ENCODE measurements at regions not wholly inside any gene's neighbourhood (a gene's known extent, or its start where the extent isn't known, plus 50 kb on each side); places are given as distances from the start of the nearest gene placed in this dataset.

DNA sequence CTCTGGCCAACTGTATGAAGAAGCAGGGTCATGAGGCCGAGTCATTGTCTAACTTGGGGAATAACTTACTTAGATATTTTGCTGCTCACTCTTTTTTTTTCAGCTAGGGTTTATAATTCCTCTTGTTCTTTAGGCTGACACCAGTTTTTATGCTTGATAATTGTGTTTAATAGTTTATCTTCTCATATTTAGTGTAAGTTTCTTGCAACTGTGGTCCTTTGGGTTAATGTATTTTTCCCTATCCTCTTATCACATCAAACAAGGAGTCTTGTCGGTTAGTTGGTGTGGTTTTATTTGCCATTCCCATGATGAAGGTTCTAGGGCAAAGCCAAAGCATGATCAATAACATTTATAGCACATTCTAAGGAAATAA, 204.6 kb downstream of the NUFIP1 start:
- Histone ChIP-seq H3K27me3 (replicated peaks; ENCODE audit: insufficient read depth, low read length) (no peaks in the 10 kb centered on the region), H4K20me1 (ENCODE audit: insufficient read depth, low read length) (no peaks in the 10 kb centered on the region), H3K79me2 (ENCODE audit: low read length) (no peaks in the 10 kb centered on the region), H3K36me3 (replicated peaks; ENCODE audit: insufficient read depth, low read length) (no peaks in the 10 kb centered on the region), H3K4me2 (ENCODE audit: low read depth, low read length) (no peak overlapping the region), H3K9me3 (replicated peaks; ENCODE audit: insufficient read depth, low read length) (no peaks in the 10 kb centered on the region), H3K9ac (ENCODE audit: low read length) (no peak overlapping the region), H3F3A (ENCODE audit: insufficient read depth, low read length) (no peaks in the 10 kb centered on the region), H2AFZ (ENCODE audit: low read length) (no peak overlapping the region), H3K4me1 (ENCODE audit: low read length) (no peaks in the 10 kb centered on the region), H3K9me2 (replicated peaks; ENCODE audit: insufficient read depth, low read length) (no peaks in the 10 kb centered on the region), H3K4me3 (ENCODE audit: low read length) (no peak overlapping the region), H3K27ac (ENCODE audit: low read length) (no peak overlapping the region)
- TF ChIP-seq EZH2 (optimal IDR thresholded peaks at IDR 0.05; ENCODE audit: low read depth, low read length), result no peak
- TF ChIP-seq, protein P1, sequence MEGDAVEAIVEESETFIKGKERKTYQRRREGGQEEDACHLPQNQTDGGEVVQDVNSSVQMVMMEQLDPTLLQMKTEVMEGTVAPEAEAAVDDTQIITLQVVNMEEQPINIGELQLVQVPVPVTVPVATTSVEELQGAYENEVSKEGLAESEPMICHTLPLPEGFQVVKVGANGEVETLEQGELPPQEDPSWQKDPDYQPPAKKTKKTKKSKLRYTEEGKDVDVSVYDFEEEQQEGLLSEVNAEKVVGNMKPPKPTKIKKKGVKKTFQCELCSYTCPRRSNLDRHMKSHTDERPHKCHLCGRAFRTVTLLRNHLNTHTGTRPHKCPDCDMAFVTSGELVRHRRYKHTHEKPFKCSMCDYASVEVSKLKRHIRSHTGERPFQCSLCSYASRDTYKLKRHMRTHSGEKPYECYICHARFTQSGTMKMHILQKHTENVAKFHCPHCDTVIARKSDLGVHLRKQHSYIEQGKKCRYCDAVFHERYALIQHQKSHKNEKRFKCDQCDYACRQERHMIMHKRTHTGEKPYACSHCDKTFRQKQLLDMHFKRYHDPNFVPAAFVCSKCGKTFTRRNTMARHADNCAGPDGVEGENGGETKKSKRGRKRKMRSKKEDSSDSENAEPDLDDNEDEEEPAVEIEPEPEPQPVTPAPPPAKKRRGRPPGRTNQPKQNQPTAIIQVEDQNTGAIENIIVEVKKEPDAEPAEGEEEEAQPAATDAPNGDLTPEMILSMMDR (IDR thresholded peaks at IDR 0.05; ENCODE audit: low read length), result no peak
- no peak for TF ChIP-seq EZH2phosphoT487 (IDR thresholded peaks at IDR 0.05; ENCODE audit: low read length)
- no peak for DNase-seq

GRCh38 chr13:44783994-44784707, 205.1 kb downstream of the NUFIP1 start:
- H2AFZ ChIP-seq (ENCODE audit: low read length), result no peak overlapping the region
- no peak overlapping the region for H3K4me3 ChIP-seq (ENCODE audit: low read length)
- H3K9me3 ChIP-seq (replicated peaks; ENCODE audit: insufficient read depth, low read length), result no peaks in the 10 kb centered on the region
- no peaks in the 10 kb centered on the region for H4K20me1 ChIP-seq (ENCODE audit: insufficient read depth, low read length)
- H3K9me2 ChIP-seq (replicated peaks; ENCODE audit: insufficient read depth, low read length), result no peaks in the 10 kb centered on the region
- no peaks in the 10 kb centered on the region for H3K4me1 ChIP-seq (ENCODE audit: low read length)
- no peaks in the 10 kb centered on the region for H3F3A ChIP-seq (ENCODE audit: insufficient read depth, low read length)
- H3K4me2 ChIP-seq (ENCODE audit: low read depth, low read length), result no peak overlapping the region
- no peak overlapping the region for H3K9ac ChIP-seq (ENCODE audit: low read length)
- no peak for TF ChIP-seq EZH2 (optimal IDR thresholded peaks at IDR 0.05; ENCODE audit: low read depth, low read length)
- no peak for TF ChIP-seq EZH2phosphoT487 (IDR thresholded peaks at IDR 0.05; ENCODE audit: low read length)
- TF ChIP-seq, protein P1 (IDR thresholded peaks at IDR 0.05; ENCODE audit: low read length), result no peak
- H3K27ac ChIP-seq (ENCODE audit: low read length), result no peak overlapping the region
- H3K36me3 ChIP-seq (replicated peaks; ENCODE audit: insufficient read depth, low read length), result no peaks in the 10 kb centered on the region
- H3K79me2 ChIP-seq (ENCODE audit: low read length), result no peaks in the 10 kb centered on the region
- H3K27me3 ChIP-seq (replicated peaks; ENCODE audit: insufficient read depth, low read length), result no peaks in the 10 kb centered on the region
- DNase-seq, result no peak

DNA sequence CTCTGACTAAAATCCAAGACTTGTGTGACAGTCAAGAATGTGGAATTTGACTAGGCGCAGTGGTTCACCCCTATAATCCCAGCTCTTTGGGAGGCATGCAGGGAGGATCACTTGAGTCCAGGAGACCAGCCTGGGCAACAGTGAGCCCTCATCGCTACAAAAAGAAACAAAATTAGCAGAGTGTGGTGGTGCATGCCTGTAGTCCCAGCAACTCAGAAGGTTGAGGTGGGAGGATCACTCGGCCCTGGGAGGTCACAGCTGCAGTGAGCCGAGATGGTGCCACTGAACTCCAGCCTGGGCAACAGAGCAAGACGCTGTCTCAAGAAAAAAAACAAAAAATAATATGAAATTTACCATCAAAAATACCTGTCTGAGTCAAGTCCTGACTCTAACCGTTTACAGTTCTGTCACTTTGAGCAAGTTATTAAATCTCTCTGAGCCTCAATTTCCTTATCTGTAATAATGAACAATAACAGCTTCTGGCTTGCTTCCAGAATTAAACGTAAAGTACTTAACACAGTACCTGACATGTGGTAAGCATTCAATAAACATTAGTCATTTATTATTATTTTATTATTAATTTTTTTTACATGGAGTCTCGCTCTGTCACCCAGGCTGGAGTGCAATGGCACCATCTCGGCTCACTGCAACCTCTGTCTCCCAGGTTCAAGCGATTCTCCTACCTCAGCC, 204.6 kb upstream of the TSC22D1 start:
- H3K27ac ChIP-seq (ENCODE audit: low read length), result no peak overlapping the region
- no peak for DNase-seq
- no peak overlapping the region for H3K9ac ChIP-seq (ENCODE audit: low read length)
- no peaks in the 10 kb centered on the region for H4K20me1 ChIP-seq (ENCODE audit: insufficient read depth, low read length)
- no peak overlapping the region for H3K4me2 ChIP-seq (ENCODE audit: low read depth, low read length)
- H3F3A ChIP-seq (ENCODE audit: insufficient read depth, low read length), result no peaks in the 10 kb centered on the region
- no peak for TF ChIP-seq EZH2phosphoT487 (IDR thresholded peaks at IDR 0.05; ENCODE audit: low read length)
- TF ChIP-seq, protein P1 (IDR thresholded peaks at IDR 0.05; ENCODE audit: low read length), result no peak
- no peak for TF ChIP-seq EZH2 (optimal IDR thresholded peaks at IDR 0.05; ENCODE audit: low read depth, low read length)
- no peak overlapping the region for H2AFZ ChIP-seq (ENCODE audit: low read length)
- no peak overlapping the region for H3K4me3 ChIP-seq (ENCODE audit: low read length)
- no peaks in the 10 kb centered on the region for H3K4me1 ChIP-seq (ENCODE audit: low read length)
- H3K9me3 ChIP-seq (replicated peaks; ENCODE audit: insufficient read depth, low read length), result no peaks in the 10 kb centered on the region
- no peaks in the 10 kb centered on the region for H3K27me3 ChIP-seq (replicated peaks; ENCODE audit: insufficient read depth, low read length)
- no peaks in the 10 kb centered on the region for H3K79me2 ChIP-seq (ENCODE audit: low read length)
- H3K36me3 ChIP-seq (replicated peaks; ENCODE audit: insufficient read depth, low read length), result no peaks in the 10 kb centered on the region
- H3K9me2 ChIP-seq (replicated peaks; ENCODE audit: insufficient read depth, low read length), result no peaks in the 10 kb centered on the region
